Coronary artery (tissue), 2 donors: ENCODE measurements at regions not wholly inside any gene's neighbourhood (a gene's known extent, or its start where the extent isn't known, plus 50 kb on each side); places are given as distances from the start of the nearest gene placed in this dataset.
"Not testable (repeated sequence)": the region's sequence is repeated elsewhere in the genome, so short reads cannot be mapped to it uniquely, and the experiment has no call there.

Experiments used
- DNase-seq: peaks from one replicate; pipeline ENCODE4 v3.0.0-alpha.2; 2017; ENCODE audit warnings: low spot score
- H3K27ac ChIP-seq, 2 donors: fragments of 200-600 bp; sonication (generic); one replicate each; pipeline ENCODE4 v1.5.1; 2016 to 2019
- H3K4me3 ChIP-seq: fragments of 200-600 bp; sonication (generic); 2 replicates; pipeline ENCODE4 v1.5.1; 2016; ENCODE audit warnings: mild to moderate bottlenecking, moderate library complexity
- CTCF ChIP-seq: fragments of 200-600 bp; sonication (generic); IDR thresholded peaks from one replicate; pipeline ENCODE4 v1.5.1; 2019; ENCODE audit warnings: antibody characterized with exemption

DNA sequence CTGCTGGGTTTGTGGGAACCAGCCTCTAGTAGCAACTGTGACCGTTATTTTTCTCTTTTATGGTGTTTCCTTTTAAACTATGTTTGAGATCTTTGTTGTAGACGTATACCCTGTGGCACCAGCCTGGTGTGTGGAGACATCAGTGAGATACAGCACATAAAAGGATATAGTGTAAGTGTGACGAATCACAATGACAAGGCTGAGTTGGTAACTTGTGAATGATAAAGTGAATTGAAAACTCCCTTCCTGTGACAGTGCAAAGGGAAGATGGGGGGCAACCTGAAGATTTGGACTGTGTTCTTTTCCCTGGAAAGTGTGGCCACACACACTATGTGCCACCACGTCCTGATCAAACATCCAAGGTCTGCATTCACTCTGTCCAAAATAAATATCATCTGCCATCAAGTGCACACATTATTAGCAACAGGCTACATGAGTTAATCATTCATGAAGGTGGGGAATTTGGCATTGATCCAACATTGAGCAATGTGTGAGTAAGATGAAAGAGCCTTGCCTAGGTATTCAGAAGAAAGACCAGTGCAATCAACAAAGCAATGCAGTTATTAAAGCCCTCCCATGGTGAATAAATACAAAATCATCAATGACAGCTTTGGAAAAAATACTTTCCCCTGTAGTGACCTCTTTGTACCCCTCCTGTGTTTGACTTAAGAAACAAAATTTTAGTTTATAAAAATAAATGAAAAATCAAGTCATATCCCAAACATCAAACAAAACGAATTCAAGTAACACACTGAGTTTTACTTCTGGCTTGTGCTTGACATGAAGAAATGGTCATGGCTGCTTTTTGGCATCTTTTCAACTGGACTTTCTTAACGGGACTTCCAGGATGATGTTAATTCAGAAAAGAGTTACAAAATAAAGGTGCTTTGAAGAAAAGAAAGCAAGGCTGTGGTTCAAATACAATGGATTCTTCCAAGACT is 1280.5 kb upstream of the ZEB2 start:
- no peak for DNase-seq
- Histone ChIP-seq H3K4me3 (no peak overlapping the region), H3K27ac (no peak overlapping the region)
- TF ChIP-seq CTCF, result no peak

- Histone ChIP-seq H3K27ac (no peak overlapping the region), H3K4me3 (no peak overlapping the region)
- DNase-seq, result no peak
- no peak for TF ChIP-seq CTCF
Measured at GRCh38 chr2:145799595-145800108, 1279.7 kb upstream of the ZEB2 start.

- DNase-seq, result no peak
- TF ChIP-seq CTCF, result no peak
Measured at GRCh38 chr2:145798419-145798818, 1278.5 kb upstream of the ZEB2 start.

DNA sequence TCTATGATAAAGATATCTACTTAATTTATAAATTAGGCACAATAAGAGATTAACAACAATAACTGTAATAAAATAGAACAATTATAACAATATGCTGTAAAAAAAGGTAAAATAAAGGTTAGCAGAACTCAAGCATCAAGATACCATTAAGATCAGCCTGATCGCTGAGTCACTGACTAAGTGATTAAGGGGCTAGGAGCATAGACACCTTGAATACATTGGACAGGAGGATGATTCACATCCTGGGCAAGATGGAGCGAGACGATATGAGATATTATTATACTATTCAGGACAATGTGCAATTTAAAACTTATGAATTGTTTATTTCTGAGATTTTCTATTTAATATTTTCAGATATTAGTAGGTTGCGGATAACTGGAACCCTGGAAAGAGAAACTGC is 1277.8 kb upstream of the ZEB2 start:
- Histone ChIP-seq H3K27ac (no peak overlapping the region), H3K4me3 (no peak overlapping the region)
- DNase-seq, result no peak
- TF ChIP-seq CTCF, result no peak

More at GRCh38 chr2:145798419-145798818, 1278.5 kb upstream of the ZEB2 start:
- Histone ChIP-seq H3K27ac (no peak overlapping the region), H3K4me3 (no peak overlapping the region)

GRCh38 chr2:145792745-145793144 is 1272.8 kb upstream of the ZEB2 start:
- Histone ChIP-seq H3K27ac (no peak overlapping the region), H3K4me3 (no peak overlapping the region)
- no peak for DNase-seq
- no peak for TF ChIP-seq CTCF

GRCh38 chr2:145789636-145790035 is 1269.7 kb upstream of the ZEB2 start:
- no peak overlapping the region for H3K27ac ChIP-seq
- no peak for DNase-seq
- TF ChIP-seq CTCF, result no peak
- no peak overlapping the region for H3K4me3 ChIP-seq

- not testable (repeated sequence) for DNase-seq, H3K4me3 ChIP-seq, H3K27ac ChIP-seq
Measured at GRCh38 chr2:145787597-145788361, 1267.9 kb upstream of the ZEB2 start.

- not testable (repeated sequence) for DNase-seq, H3K4me3 ChIP-seq, H3K27ac ChIP-seq
Measured at GRCh38 chr2:145782607-145783006, 1262.7 kb upstream of the ZEB2 start.
